MCF 10A (cell line): ENCODE measurements at regions not wholly inside any gene's neighbourhood (a gene's known extent, or its start where the extent isn't known, plus 50 kb on each side); places are given as distances from the start of the nearest gene placed in this dataset.
A peak's percentile ranks its signal among the peaks of the same experiment; 100 is the strongest.

Experiments
- BruUV-seq: library from RNA; stranded (reverse); fragments of 400-500 nt; replicated peaks from 2 replicates; lab custom pipeline; 2021; lab: Mats Ljungman, UMichigan
- CTCF ChIA-PET: fragments of 300-600 bp; sonication (Branson Sonifier 250); formaldehyde crosslinking; extraction: SDS; loops from one replicate; lab custom pipeline; 2021; ENCODE audit warnings: antibody characterized with exemption, inconsistent platforms; lab: Yijun Ruan, JAX
- POLR2A ChIA-PET: fragments of 300-600, 350-650 bp; sonication (Branson Sonifier 250); formaldehyde crosslinking; extraction: SDS; loops from one replicate; lab custom pipeline; 2020; ENCODE audit warnings: antibody characterized with exemption, inconsistent platforms; lab: Yijun Ruan, JAX
- DNase-seq: peaks from one replicate; pipeline ENCODE4 v3.0.0-alpha.2; 2018; ENCODE audit not compliant: unreplicated experiment
- H3K27ac Mint-ChIP-seq: one replicate; pipeline ENCODE4 v1.8.0; 2022; ENCODE audit warnings: mild to moderate bottlenecking, low read depth, mixed read lengths; ENCODE audit not compliant: unreplicated experiment
- H3K27me3 Mint-ChIP-seq: one replicate; pipeline ENCODE4 v1.8.0; 2022; ENCODE audit warnings: mixed read lengths; ENCODE audit not compliant: insufficient read depth, unreplicated experiment
- H3K36me3 Mint-ChIP-seq: one replicate; pipeline ENCODE4 v1.8.0; 2022; ENCODE audit warnings: mild to moderate bottlenecking, moderate library complexity, mixed read lengths; ENCODE audit not compliant: insufficient read depth, unreplicated experiment
- H3K4me1 Mint-ChIP-seq: one replicate; pipeline ENCODE4 v1.8.0; 2022; ENCODE audit warnings: mixed read lengths; ENCODE audit not compliant: insufficient read depth, unreplicated experiment
- H3K4me3 Mint-ChIP-seq: one replicate; pipeline ENCODE4 v1.8.0; 2022; ENCODE audit warnings: mild to moderate bottlenecking, moderate library complexity, mixed read lengths; ENCODE audit not compliant: unreplicated experiment
- H3K9me3 Mint-ChIP-seq: one replicate; pipeline ENCODE4 v1.8.0; 2022; ENCODE audit warnings: mixed read lengths; ENCODE audit not compliant: unreplicated experiment
- CTCF ChIP-seq: fragments of 200-600 bp; IDR thresholded peaks from one replicate; pipeline ENCODE4 v1.8.0; 2022; ENCODE audit warnings: antibody characterized with exemption, mild to moderate bottlenecking; ENCODE audit not compliant: unreplicated experiment
- intact Hi-C: fragments of 100-400 bp; cut with micrococcal nuclease; formaldehyde crosslinking; loops from 2 replicates; pipeline ENCODE4 v1.14.1; 2022

GRCh38 chr5:112612663-112613062 is 125.0 kb upstream of the APC start:
- BruUV-seq: no TSS peak
- no peaks in the 10 kb centered on the region for H3K36me3 Mint-ChIP-seq
- H3K4me3 Mint-ChIP-seq: no peak overlapping the region
- DNase-seq: no peak
- ChIA-PET CTCF (interaction anchor here (0.6 kb wide), 1 partner anchor 58 kb away, joined by 3 read pairs; no protein-coding TSS in a partner anchor), POLR2A (interaction anchor here (1.1 kb wide), 1 partner anchor 9 kb away, joined by 3 read pairs; no protein-coding TSS in a partner anchor)
- H3K4me1 Mint-ChIP-seq: peaks cover 9% of the 10 kb centered on the region
- TF ChIP-seq CTCF: no peak
- no peaks in the 10 kb centered on the region for H3K9me3 Mint-ChIP-seq
- no peak overlapping the region for H3K27ac Mint-ChIP-seq
- intact Hi-C loops: no loop called here
- H3K27me3 Mint-ChIP-seq: peaks cover 13% of the 10 kb centered on the region

- H3K27ac Mint-ChIP-seq: no peak overlapping the region
- CTCF ChIA-PET: interaction anchor here (1.3 kb wide), 1 partner anchor 143 kb away, joined by 3 read pairs; no protein-coding TSS in a partner anchor
- H3K4me1 Mint-ChIP-seq: peaks cover 9% of the 10 kb centered on the region
- H3K27me3 Mint-ChIP-seq: peaks cover under 1% of the 10 kb centered on the region
- no peak for TF ChIP-seq CTCF
- no TSS peak for BruUV-seq
- no peaks in the 10 kb centered on the region for H3K36me3 Mint-ChIP-seq
- intact Hi-C loops: no loop called here
- no peak for DNase-seq
- POLR2A ChIA-PET: no interaction called here
- H3K9me3 Mint-ChIP-seq: no peaks in the 10 kb centered on the region
- no peak overlapping the region for H3K4me3 Mint-ChIP-seq
These were observed 123.4 kb upstream of the APC start for GRCh38 chr5:112614285-112614684.

DNA sequence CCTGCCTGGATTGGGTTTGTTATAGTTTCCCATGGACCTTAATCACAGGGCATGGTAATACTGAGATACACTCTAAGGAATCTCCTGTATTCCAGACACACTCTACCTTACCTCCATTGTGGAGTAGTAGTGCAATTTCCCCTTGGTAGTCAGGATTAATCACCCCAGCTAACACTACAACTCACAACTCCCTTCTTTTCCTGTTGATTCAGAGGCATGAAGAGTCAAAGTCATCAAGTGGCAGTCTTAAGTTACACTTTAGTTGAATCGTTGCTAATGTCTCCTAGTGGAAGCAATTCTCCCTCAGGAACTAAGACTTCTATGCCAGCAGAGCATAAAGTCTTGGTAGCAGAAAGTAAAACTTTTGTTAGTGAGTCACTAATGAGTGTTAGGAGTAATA is 122.7 kb upstream of the APC start:
- no TSS peak for BruUV-seq
- intact Hi-C loops: no loop called here
- Mint-ChIP-seq H3K9me3 (no peaks in the 10 kb centered on the region), H3K36me3 (no peaks in the 10 kb centered on the region), H3K4me1 (peaks cover 9% of the 10 kb centered on the region), H3K4me3 (no peak overlapping the region), H3K27ac (no peak overlapping the region), H3K27me3 (no peaks in the 10 kb centered on the region)
- TF ChIP-seq CTCF: no peak
- DNase-seq: no peak
- POLR2A ChIA-PET: no interaction called here
- CTCF ChIA-PET: interaction anchor here (1.3 kb wide), 1 partner anchor 142 kb away, joined by 3 read pairs; no protein-coding TSS in a partner anchor

- Mint-ChIP-seq H3K9me3 (no peaks in the 10 kb centered on the region), H3K27ac (no peak overlapping the region), H3K4me1 (peaks cover 9% of the 10 kb centered on the region), H3K4me3 (peak overlapping the region; percentile 59), H3K27me3 (peaks cover 15% of the 10 kb centered on the region), H3K36me3 (no peaks in the 10 kb centered on the region)
- ChIA-PET POLR2A (interaction anchor here (0.7 kb wide), 1 partner anchor 17 kb away, joined by 4 read pairs; no protein-coding TSS in a partner anchor), CTCF (no interaction called here)
- TF ChIP-seq CTCF: no peak
- BruUV-seq: no TSS peak
- intact Hi-C loops: no loop called here
- DNase-seq: no peak
These were observed 120.7 kb upstream of the APC start for GRCh38 chr5:112616812-112617547.
